Keratinocyte (primary cell): ENCODE measurements at regions not wholly inside any gene's neighbourhood (a gene's known extent, or its start where the extent isn't known, plus 50 kb on each side); places are given as distances from the start of the nearest gene placed in this dataset.

Experiments
- DNase-seq: peaks from one replicate; pipeline ENCODE4 v3.0.0-alpha.2; 2011; ENCODE audit warnings: low read depth, missing footprints, low spot score
- FAIRE-seq: peaks from 2 replicates; lab custom pipeline; 2011; peaks lifted over from hg19 to GRCh38; lab: Jason Lieb, UNC
- H2AFZ ChIP-seq: 2 replicates; pipeline ENCODE4 v1.6.0; 2012; ENCODE audit warnings: low read length, control low read depth, inconsistent platforms; ENCODE audit not compliant: control insufficient read depth
- H3K27ac ChIP-seq: 2 replicates; pipeline ENCODE4 v1.5.1; 2011; ENCODE audit warnings: low read length; ENCODE audit not compliant: control insufficient read depth, insufficient read depth
- H3K27me3 ChIP-seq: 3 replicates; pipeline ENCODE4 v1.6.0; 2011; ENCODE audit warnings: low read length; ENCODE audit not compliant: control insufficient read depth, insufficient read depth; ENCODE audit errors: extremely low read depth
- H3K36me3 ChIP-seq, 2 experiments: 2 replicates in 1 of 2; 3 replicates in 1 of 2; pipeline ENCODE4 v1.5.1; 2011; ENCODE audit warnings: low read length in 2 of 2, mild to moderate bottlenecking in 1 of 2; ENCODE audit not compliant: control insufficient read depth in 2 of 2, insufficient read depth in 2 of 2; ENCODE audit errors: extremely low read depth in 1 of 2
- H3K4me1 ChIP-seq: 3 replicates; pipeline ENCODE4 v1.5.1; 2011; ENCODE audit warnings: low read length; ENCODE audit not compliant: control insufficient read depth, insufficient read depth; ENCODE audit errors: extremely low read depth
- H3K4me2 ChIP-seq: 3 replicates; pipeline ENCODE4 v1.6.0; 2011; ENCODE audit warnings: low read depth, low read length; ENCODE audit not compliant: control insufficient read depth, insufficient read depth; ENCODE audit errors: extremely low read depth
- H3K4me3 ChIP-seq, 3 experiments: fragments of 200-600 bp in 1 of 3; sonication (generic) in 1 of 3; 2 replicates in 2 of 3; 3 replicates in 1 of 3; pipeline ENCODE4 v1.5.1; 2011 to 2016; ENCODE audit warnings: low read length in 3 of 3, mild to moderate bottlenecking in 3 of 3, control low read depth in 2 of 3, inconsistent platforms in 1 of 3, low read depth in 1 of 3, mixed read lengths in 1 of 3, mixed run types in 1 of 3, moderate library complexity in 1 of 3; ENCODE audit not compliant: control insufficient read depth in 2 of 3, insufficient read depth in 2 of 3; ENCODE audit errors: extremely low read depth in 1 of 3
- H3K79me2 ChIP-seq: 2 replicates; pipeline ENCODE4 v1.6.0; 2012; ENCODE audit warnings: low read length; ENCODE audit not compliant: control insufficient read depth, insufficient read depth
- H3K9ac ChIP-seq: 3 replicates; pipeline ENCODE4 v1.6.0; 2011; ENCODE audit warnings: low read length; ENCODE audit not compliant: control insufficient read depth, insufficient read depth; ENCODE audit errors: extremely low read depth
- H3K9me1 ChIP-seq: 3 replicates; pipeline ENCODE4 v1.6.0; 2011; ENCODE audit warnings: low read length; ENCODE audit not compliant: control insufficient read depth, insufficient read depth; ENCODE audit errors: extremely low read depth
- H3K9me3 ChIP-seq: 2 replicates; pipeline ENCODE4 v1.5.1; 2012; ENCODE audit warnings: low read depth, low read length; ENCODE audit not compliant: control insufficient read depth
- H4K20me1 ChIP-seq: 3 replicates; pipeline ENCODE4 v1.6.0; 2011; ENCODE audit warnings: low read length; ENCODE audit not compliant: control insufficient read depth, insufficient read depth; ENCODE audit errors: extremely low read depth
- CTCF ChIP-seq, 3 experiments: IDR thresholded peaks in 1 of 3; conservative IDR thresholded peaks in 1 of 3; optimal IDR thresholded peaks in 1 of 3; 2 replicates in 2 of 3; 3 replicates in 1 of 3; pipeline versions ENCODE3 to v1.5.1; 2011; ENCODE audit warnings: low read length in 3 of 3, mild to moderate bottlenecking in 3 of 3, moderate library complexity in 2 of 3, control low read depth in 1 of 3, inconsistent platforms in 1 of 3; ENCODE audit not compliant: insufficient read depth in 2 of 3; ENCODE audit errors: extremely low read depth in 1 of 3
- EZH2 ChIP-seq: IDR thresholded peaks from one replicate; pipeline ENCODE4 v1.6.1; 2012; ENCODE audit warnings: inconsistent platforms, mild to moderate bottlenecking, low read length, moderate library complexity
- dilution Hi-C: fragments of 300-500 bp; cut with MboI; formaldehyde crosslinking; loops from one replicate; pipeline ENCODE4 v1.7.0; 2020; ENCODE audit warnings: low sequenced_read_pairs; ENCODE audit not compliant: extremely low pct_ligation_motif_present

GRCh38 chr3:154884952-154885351 lies 195.2 kb upstream of the MME start:
- TF ChIP-seq CTCF (optimal IDR thresholded peaks at IDR 0.05 in 1 of 3, IDR thresholded peaks at IDR 0.05 in 1 of 3, conservative IDR thresholded peaks at IDR 0.05 in 1 of 3; ENCODE audit: extremely low read depth in 1 of 3, insufficient read depth in 2 of 3, low read length in 3 of 3) = no peak
- no peak for TF ChIP-seq EZH2
- Histone ChIP-seq H4K20me1 (no peaks in the 10 kb centered on the region), H3K9me1 (no peaks in the 10 kb centered on the region), H2AFZ (no peak overlapping the region), H3K4me1 (no peaks in the 10 kb centered on the region), H3K27me3 (no peaks in the 10 kb centered on the region), H3K27ac (no peak overlapping the region), H3K9me3 (peaks cover 2% of the 10 kb centered on the region), H3K4me3 (no peak overlapping the region), H3K79me2 (no peaks in the 10 kb centered on the region), H3K36me3 (no peaks in the 10 kb centered on the region), H3K9ac (no peak overlapping the region), H3K4me2 (no peak overlapping the region)
- FAIRE-seq = no peak
- no peak for DNase-seq
- dilution Hi-C loops = no loop called here

GRCh38 chr3:154875142-154875541 lies 205.0 kb upstream of the MME start:
- no peak for TF ChIP-seq CTCF (optimal IDR thresholded peaks at IDR 0.05 in 1 of 3, IDR thresholded peaks at IDR 0.05 in 1 of 3, conservative IDR thresholded peaks at IDR 0.05 in 1 of 3; ENCODE audit: extremely low read depth in 1 of 3, insufficient read depth in 2 of 3, low read length in 3 of 3)
- no peak for TF ChIP-seq EZH2
- Histone ChIP-seq H2AFZ (no peak overlapping the region), H3K4me2 (no peak overlapping the region), H3K9ac (no peak overlapping the region), H3K9me1 (no peaks in the 10 kb centered on the region), H4K20me1 (no peaks in the 10 kb centered on the region), H3K4me1 (no peaks in the 10 kb centered on the region), H3K36me3 (no peaks in the 10 kb centered on the region), H3K27me3 (no peaks in the 10 kb centered on the region), H3K79me2 (no peaks in the 10 kb centered on the region), H3K9me3 (no peaks in the 10 kb centered on the region), H3K27ac (no peak overlapping the region), H3K4me3 (no peak overlapping the region)
- FAIRE-seq (no peak), DNase-seq (no peak)
- dilution Hi-C loops = no loop called here
